ENCODE measurements at regions not wholly inside any gene's neighbourhood (a gene's known extent, or its start where the extent isn't known, plus 50 kb on each side); places are given as distances from the start of the nearest gene placed in this dataset.

GRCh38 chr11:19628018-19628417 lies 84.6 kb upstream of the NAV2 start:
- no peak for TF ChIP-seq RAD21 (IDR thresholded peaks at IDR 0.05; ENCODE audit: low read length)
- no peak for TF ChIP-seq CTCF (conservative IDR thresholded peaks at IDR 0.05; ENCODE audit: low read depth, low read length)
- TF ChIP-seq POLR2A (IDR thresholded peaks at IDR 0.05; ENCODE audit: low read depth, low read length) = no peak
- no peak for TF ChIP-seq BHLHE40 (IDR thresholded peaks at IDR 0.05; ENCODE audit: low read depth, low read length)
- no peak for TF ChIP-seq MAFK (IDR thresholded peaks at IDR 0.05; ENCODE audit: low read depth, low read length)
- no peak for TF ChIP-seq CEBPB (IDR thresholded peaks at IDR 0.05; ENCODE audit: low read depth, low read length)
- TF ChIP-seq MXI1 (IDR thresholded peaks at IDR 0.05; ENCODE audit: borderline replicate concordance, low read depth, low read length) = no peak
- TF ChIP-seq RFX5 (IDR thresholded peaks at IDR 0.05; ENCODE audit: low read depth, low read length) = no peak
- no peak for TF ChIP-seq MAZ (IDR thresholded peaks at IDR 0.05; ENCODE audit: borderline replicate concordance, low read depth, low read length)
- TF ChIP-seq USF2 (IDR thresholded peaks at IDR 0.05; ENCODE audit: low read depth, low read length) = no peak
